HepG2 (cell line): ENCODE measurements at regions not wholly inside any gene's neighbourhood (a gene's known extent, or its start where the extent isn't known, plus 50 kb on each side); places are given as distances from the start of the nearest gene placed in this dataset.

Experiments used
- ATAC-seq: fragments of 200-7000 bp; cut with Tn5 transposase; 3 replicates; pipeline ENCODE4 v1.9.1; 2020; ENCODE audit warnings: mild to moderate bottlenecking, moderate library complexity
- BruUV-seq: library from RNA; stranded (reverse); fragments of 400-500 nt; replicated peaks from 2 replicates; lab custom pipeline; 2021; lab: Mats Ljungman, UMichigan
- CTCF ChIA-PET: fragments of 300-600 bp; formaldehyde crosslinking; extraction: SDS; loops from one replicate; lab custom pipeline; 2021; ENCODE audit warnings: low total read pairs, inconsistent platforms, low intra/inter-chr PET ratio; lab: Yijun Ruan, JAX
- POLR2A ChIA-PET: fragments of 350-600 bp; sonication (Branson Sonifier 250); formaldehyde crosslinking; loops from one replicate; lab custom pipeline; 2020; ENCODE audit warnings: antibody characterized with exemption, inconsistent platforms; lab: Yijun Ruan, JAX
- DNase-seq: peaks from one replicate; pipeline ENCODE4 v3.0.0-alpha.2; 2015; ENCODE audit warnings: low spot score
- FAIRE-seq: peaks from 3 replicates; lab custom pipeline; 2011; peaks lifted over from hg19 to GRCh38; lab: Jason Lieb, UNC
- H2AFZ ChIP-seq: one replicate; pipeline ENCODE4 v1.6.1; 2011; ENCODE audit warnings: low read length, inconsistent platforms
- H3K27ac ChIP-seq: fragments of 300-600 bp; 3 replicates; pipeline ENCODE4 v1.8.0; 2011; ENCODE audit warnings: mixed run types, mild to moderate bottlenecking, mixed read lengths, low read length, inconsistent platforms; ENCODE audit not compliant: insufficient read depth; ENCODE audit errors: extremely low read length
- H3K27me3 ChIP-seq, 2 experiments: fragments of 200-600 bp in 1 of 2; 2 replicates in 1 of 2; 3 replicates in 1 of 2; pipeline versions ENCODE4 v1.6.0 to v1.8.0; 2011; ENCODE audit warnings: low read length in 2 of 2, mild to moderate bottlenecking in 2 of 2, moderate library complexity in 2 of 2, inconsistent platforms in 1 of 2; ENCODE audit not compliant: insufficient read depth in 2 of 2, control insufficient read depth in 1 of 2
- H3K36me3 ChIP-seq, 2 experiments: fragments of 200-600 bp in 1 of 2; replicated peaks in 1 of 2; 2 replicates in 1 of 2; 3 replicates in 1 of 2; pipeline versions ENCODE4 v1.5.1 to v1.8.0; 2011; ENCODE audit warnings: low read length in 2 of 2, inconsistent platforms in 1 of 2; ENCODE audit not compliant: insufficient read depth in 2 of 2, control insufficient read depth in 1 of 2
- H3K4me1 ChIP-seq: 2 replicates; pipeline ENCODE4 v1.5.1; 2012; ENCODE audit warnings: low read length, inconsistent platforms; ENCODE audit not compliant: insufficient read depth
- H3K4me2 ChIP-seq: 2 replicates; pipeline ENCODE4 v1.6.0; 2011; ENCODE audit warnings: low read depth, low read length, inconsistent platforms
- H3K4me3 ChIP-seq, 3 experiments: fragments of 200-600 bp in 1 of 3; sonication (generic), shearing (Covaris generic) in 1 of 3; replicated peaks in 1 of 3; 2 replicates each; pipeline ENCODE4 v1.5.1; 2011 to 2016; ENCODE audit warnings: low read length in 3 of 3, inconsistent platforms in 2 of 3, low read depth in 2 of 3, mild to moderate bottlenecking in 2 of 3, control low read depth in 1 of 3, mixed read lengths in 1 of 3; ENCODE audit not compliant: insufficient read depth in 1 of 3
- H3K79me2 ChIP-seq: one replicate; pipeline ENCODE4 v1.6.1; 2011; ENCODE audit warnings: low read length, inconsistent platforms; ENCODE audit not compliant: insufficient read depth
- H3K9ac ChIP-seq: 2 replicates; pipeline ENCODE4 v1.6.0; 2011; ENCODE audit warnings: mild to moderate bottlenecking, low read depth, low read length, inconsistent platforms; ENCODE audit not compliant: insufficient read depth
- H3K9me3 ChIP-seq: 2 replicates; pipeline ENCODE4 v1.5.1; 2012; ENCODE audit warnings: mild to moderate bottlenecking, low read length
- H4K20me1 ChIP-seq: 2 replicates; pipeline ENCODE4 v1.6.0; 2011; ENCODE audit warnings: inconsistent platforms, mild to moderate bottlenecking, low read length, moderate library complexity; ENCODE audit not compliant: insufficient read depth
- ARNT ChIP-seq: fragments of 450-650 bp; IDR thresholded peaks from 2 replicates; pipeline ENCODE4 v1.6.1; 2017
- ATM ChIP-seq: fragments of 450-650 bp; IDR thresholded peaks from 2 replicates; pipeline ENCODE4 v1.7.1; 2017; ENCODE audit warnings: mild to moderate bottlenecking, borderline replicate concordance
- FLYWCH1 ChIP-seq: sonication (generic); formaldehyde crosslinking; IDR thresholded peaks from 2 replicates; pipeline ENCODE4 v1.8.1; 2023; ENCODE audit warnings: mild to moderate bottlenecking, missing genetic modification reagents
- PATZ1 ChIP-seq: sonication (generic); formaldehyde crosslinking; IDR thresholded peaks from 2 replicates; pipeline ENCODE4 v1.4.0; 2020; ENCODE audit warnings: missing genetic modification reagents
- ZFP36 ChIP-seq: fragments of 150-350 bp; IDR thresholded peaks from 2 replicates; pipeline ENCODE4 v1.6.1; 2018; ENCODE audit warnings: borderline replicate concordance, low read length, low read depth; ENCODE audit not compliant: partially characterized antibody
- ZNF232 ChIP-seq: sonication (generic); formaldehyde crosslinking; IDR thresholded peaks from 2 replicates; pipeline ENCODE4 v1.4.0; 2020; ENCODE audit warnings: missing genetic modification reagents, borderline replicate concordance
- ZNF704 ChIP-seq: sonication (generic); formaldehyde crosslinking; IDR thresholded peaks from 2 replicates; pipeline ENCODE4 v1.8.1; 2023; ENCODE audit warnings: mild to moderate bottlenecking, inconsistent platforms, moderate library complexity, missing genetic modification reagents, borderline replicate concordance
- ZNF883 ChIP-seq: sonication (generic); formaldehyde crosslinking; IDR thresholded peaks from 2 replicates; pipeline ENCODE4 v1.5.1; 2020; ENCODE audit warnings: mild to moderate bottlenecking, missing genetic modification reagents; ENCODE audit errors: not compliant biosample characterization
- WGBS: methylation state at CpG from one replicate; pipeline ENCODE4 v1.1.6; 2017; ENCODE audit warnings: low lambda C conversion rate; 5-methylcytosine and 5-hydroxymethylcytosine counted together
- in situ Hi-C: cut with HindIII; loops from 2 replicates; pipeline ENCODE4 v1.10.0; 2017; ENCODE audit warnings: low pct_unique_long_range_greater_than_20kb; ENCODE audit not compliant: extremely low pct_ligation_motif_present
- intact Hi-C: fragments of 100-400 bp; cut with micrococcal nuclease; formaldehyde crosslinking; loops from one replicate; pipeline ENCODE4 v1.10.0; 2022; ENCODE audit not compliant: unreplicated experiment

GRCh38 chr12:87107270-87107669 is 851.1 kb upstream of the MGAT4C start:
- WGBS = 0% methylated on average over 3 of the region's 3 CpGs
- BruUV-seq = no TSS peak
- H3K79me2 ChIP-seq = no peaks in the 10 kb centered on the region
- FAIRE-seq (no peak), DNase-seq (no peak), ATAC-seq (no peak)
- H3K9me3 ChIP-seq = peaks cover 31% of the 10 kb centered on the region
- no peak for TF ChIP-seq ZNF704 (CRISPR knock-in tag)
- CTCF ChIA-PET = no interaction called here
- H3K36me3 ChIP-seq = no peaks in the 10 kb centered on the region
- in situ Hi-C loops (no loop called here), intact Hi-C loops (no loop called here)
- H3K4me2 ChIP-seq = no peak overlapping the region
- no peak overlapping the region for H3K9ac ChIP-seq
- H4K20me1 ChIP-seq = no peaks in the 10 kb centered on the region
- no peak overlapping the region for H2AFZ ChIP-seq
- H3K27ac ChIP-seq = no peak overlapping the region
- no peaks in the 10 kb centered on the region for H3K4me1 ChIP-seq
- H3K4me3 ChIP-seq = no peak overlapping the region
- H3K27me3 ChIP-seq = no peaks in the 10 kb centered on the region
- POLR2A ChIA-PET = no interaction called here

- no peaks in the 10 kb centered on the region for H3K27me3 ChIP-seq
- ChIA-PET CTCF (no interaction called here), POLR2A (no interaction called here)
- H3K4me1 ChIP-seq = no peaks in the 10 kb centered on the region
- H3K9ac ChIP-seq = no peak overlapping the region
- ATAC-seq (no peak), FAIRE-seq (no peak), DNase-seq (no peak)
- no TSS peak for BruUV-seq
- intact Hi-C loops = no loop called here
- in situ Hi-C loops = no loop called here
- H3K79me2 ChIP-seq = no peaks in the 10 kb centered on the region
- H3K4me2 ChIP-seq = no peak overlapping the region
- H3K27ac ChIP-seq = no peak overlapping the region
- no peak for TF ChIP-seq ZNF232 (CRISPR knock-in tag)
- no peak for TF ChIP-seq FLYWCH1 (CRISPR knock-in tag)
- no peak for TF ChIP-seq ATM
- no peak for TF ChIP-seq ARNT
- no peak for TF ChIP-seq PATZ1 (CRISPR knock-in tag)
- TF ChIP-seq ZNF883 = no peak
- TF ChIP-seq ZFP36 = no peak
- H3K9me3 ChIP-seq = peaks cover 35% of the 10 kb centered on the region; the same call in 1 of the 2 replicates
- no peak overlapping the region for H3K4me3 ChIP-seq
- 20% methylated on average over 4 of the region's 4 CpGs for WGBS
- no peak overlapping the region for H2AFZ ChIP-seq
- H3K36me3 ChIP-seq = no peaks in the 10 kb centered on the region
- no peaks in the 10 kb centered on the region for H4K20me1 ChIP-seq
These were observed 839.9 kb upstream of the MGAT4C start for GRCh38 chr12:87096082-87096585.
